Memory B cell (primary cell): ENCODE measurements at regions not wholly inside any gene's neighbourhood (a gene's known extent, or its start where the extent isn't known, plus 50 kb on each side); places are given as distances from the start of the nearest gene placed in this dataset.

Source experiments
- ATAC-seq: fragments of 150-1000 bp; cut with Tn5 transposase; 2 replicates; pipeline ENCODE4 v1.10.0; 2021; ENCODE audit warnings: low read depth, mild to moderate bottlenecking, moderate library complexity
- DNase-seq, 2 donors: peaks; one replicate each; pipeline ENCODE4 v3.0.0; 2022; ENCODE audit warnings: low spot score in 2 of 2
- H3K27ac Mint-ChIP-seq: one replicate; pipeline ENCODE4 v1.8.0; 2022; ENCODE audit warnings: mild to moderate bottlenecking, moderate library complexity, mixed read lengths
- H3K27me3 Mint-ChIP-seq: one replicate; pipeline ENCODE4 v1.8.0; 2022; ENCODE audit warnings: mixed read lengths
- H3K36me3 Mint-ChIP-seq: one replicate; pipeline ENCODE4 v1.8.0; 2022; ENCODE audit warnings: mild to moderate bottlenecking, mixed read lengths
- H3K4me1 Mint-ChIP-seq: one replicate; pipeline ENCODE4 v1.8.0; 2022; ENCODE audit warnings: mixed read lengths
- H3K4me3 Mint-ChIP-seq: one replicate; pipeline ENCODE4 v1.8.0; 2022; ENCODE audit warnings: mild to moderate bottlenecking, moderate library complexity, mixed read lengths
- H3K9me3 Mint-ChIP-seq: one replicate; pipeline ENCODE4 v1.8.0; 2022; ENCODE audit warnings: mixed read lengths

- Mint-ChIP-seq H3K9me3 (peaks cover 7% of the 10 kb centered on the region), H3K27me3 (no peaks in the 10 kb centered on the region), H3K27ac (no peak overlapping the region), H3K36me3 (no peaks in the 10 kb centered on the region), H3K4me1 (no peaks in the 10 kb centered on the region), H3K4me3 (no peak overlapping the region)
- ATAC-seq (no peak), DNase-seq (no peak)
These were observed 1988.8 kb upstream of the PIK3C3 start for GRCh38 chr18:39966275-39966674.

GRCh38 chr18:39962546-39962945, 1992.5 kb upstream of the PIK3C3 start:
- Mint-ChIP-seq H3K4me1 (no peaks in the 10 kb centered on the region), H3K36me3 (no peaks in the 10 kb centered on the region), H3K27me3 (no peaks in the 10 kb centered on the region)

GRCh38 chr18:39960550-39960949, 1994.5 kb upstream of the PIK3C3 start:
- Mint-ChIP-seq H3K36me3 (no peaks in the 10 kb centered on the region), H3K4me3 (no peak overlapping the region), H3K9me3 (peaks cover 4% of the 10 kb centered on the region), H3K27ac (no peak overlapping the region), H3K4me1 (no peaks in the 10 kb centered on the region), H3K27me3 (no peaks in the 10 kb centered on the region)
- no peak for DNase-seq
- no peak for ATAC-seq

More at GRCh38 chr18:39962546-39962945, 1992.5 kb upstream of the PIK3C3 start:
- DNase-seq (no peak), ATAC-seq (no peak)
- Mint-ChIP-seq H3K4me3 (no peak overlapping the region), H3K9me3 (peaks cover 7% of the 10 kb centered on the region), H3K27ac (no peak overlapping the region)

DNA sequence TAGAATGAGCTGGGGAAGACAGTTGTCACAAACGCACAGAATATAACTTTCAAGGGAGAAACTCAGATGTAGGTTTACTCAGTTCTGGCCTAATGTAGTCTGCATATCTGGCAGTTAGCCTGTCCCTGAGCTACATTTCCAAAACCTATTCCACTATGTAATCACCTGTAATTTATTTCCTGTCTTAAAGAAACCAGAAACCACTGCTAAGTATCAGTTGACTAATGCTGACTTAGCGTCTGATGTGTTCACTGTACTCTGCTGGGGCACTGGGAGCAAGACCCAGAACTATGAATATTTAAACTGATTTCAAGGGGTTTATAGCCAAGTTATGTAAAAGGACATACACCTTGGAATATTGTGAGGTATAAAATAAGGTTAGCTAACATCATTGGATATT, 1995.2 kb upstream of the PIK3C3 start:
- DNase-seq (no peak), ATAC-seq (no peak)

GRCh38 chr18:39958876-39959275, 1996.2 kb upstream of the PIK3C3 start:
- Mint-ChIP-seq H3K4me3 (no peak overlapping the region), H3K27ac (no peak overlapping the region), H3K27me3 (no peaks in the 10 kb centered on the region), H3K9me3 (no peaks in the 10 kb centered on the region), H3K4me1 (no peaks in the 10 kb centered on the region), H3K36me3 (no peaks in the 10 kb centered on the region)
- DNase-seq = no peak
- no peak for ATAC-seq

More for the DNA sequence above, 1995.2 kb upstream of the PIK3C3 start:
- H3K27me3 Mint-ChIP-seq = no peaks in the 10 kb centered on the region
- no peak overlapping the region for H3K27ac Mint-ChIP-seq
- H3K9me3 Mint-ChIP-seq = peaks cover 1% of the 10 kb centered on the region
- no peaks in the 10 kb centered on the region for H3K4me1 Mint-ChIP-seq
- H3K4me3 Mint-ChIP-seq = no peak overlapping the region
- no peaks in the 10 kb centered on the region for H3K36me3 Mint-ChIP-seq

- H3K27me3 Mint-ChIP-seq = no peaks in the 10 kb centered on the region
- H3K4me1 Mint-ChIP-seq = no peaks in the 10 kb centered on the region
- peaks cover 3% of the 10 kb centered on the region for H3K9me3 Mint-ChIP-seq
- no peak for ATAC-seq
- H3K27ac Mint-ChIP-seq = no peak overlapping the region
- H3K4me3 Mint-ChIP-seq = no peak overlapping the region
- DNase-seq = no peak
- no peaks in the 10 kb centered on the region for H3K36me3 Mint-ChIP-seq
These were observed 2002.2 kb upstream of the PIK3C3 start for GRCh38 chr18:39952816-39953215.

DNA sequence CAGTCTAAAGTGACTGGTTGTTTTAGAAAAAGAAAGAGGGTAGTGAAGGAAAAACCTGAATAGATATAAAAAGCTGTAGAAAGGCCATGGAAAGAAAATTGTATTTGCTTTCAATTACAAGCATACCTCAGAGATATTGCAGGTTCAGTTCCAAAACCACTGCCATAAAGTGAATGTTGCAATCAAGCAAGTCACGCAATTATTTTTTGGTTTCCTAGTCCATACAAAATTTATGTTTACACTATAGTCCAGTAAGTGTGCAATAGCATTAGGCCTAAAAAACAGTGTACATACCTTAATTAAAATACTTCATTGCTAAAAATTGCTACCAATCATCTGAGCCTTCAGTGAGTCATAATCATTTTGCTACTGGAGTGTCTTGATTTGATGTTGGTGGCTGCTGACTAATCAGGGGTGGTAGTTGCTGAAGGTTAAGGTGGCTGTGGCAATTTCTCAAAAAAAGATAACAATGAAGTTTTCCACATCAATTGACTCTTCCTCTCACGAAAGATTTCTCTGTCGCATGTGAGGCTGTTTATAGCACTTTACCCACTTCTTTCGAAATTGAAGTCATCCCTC, 2003.8 kb upstream of the PIK3C3 start:
- Mint-ChIP-seq H3K27ac (no peak overlapping the region), H3K27me3 (no peaks in the 10 kb centered on the region), H3K9me3 (peaks cover 3% of the 10 kb centered on the region), H3K4me1 (no peaks in the 10 kb centered on the region), H3K36me3 (no peaks in the 10 kb centered on the region), H3K4me3 (no peak overlapping the region)
- ATAC-seq (no peak), DNase-seq (no peak)

GRCh38 chr18:39946623-39947061, 2008.4 kb upstream of the PIK3C3 start:
- no peak overlapping the region for H3K4me3 Mint-ChIP-seq
- no peak for DNase-seq
- no peaks in the 10 kb centered on the region for H3K27me3 Mint-ChIP-seq
- H3K36me3 Mint-ChIP-seq = no peaks in the 10 kb centered on the region
- peaks cover 2% of the 10 kb centered on the region for H3K9me3 Mint-ChIP-seq
- H3K4me1 Mint-ChIP-seq = no peaks in the 10 kb centered on the region
- ATAC-seq = no peak
- no peak overlapping the region for H3K27ac Mint-ChIP-seq

DNA sequence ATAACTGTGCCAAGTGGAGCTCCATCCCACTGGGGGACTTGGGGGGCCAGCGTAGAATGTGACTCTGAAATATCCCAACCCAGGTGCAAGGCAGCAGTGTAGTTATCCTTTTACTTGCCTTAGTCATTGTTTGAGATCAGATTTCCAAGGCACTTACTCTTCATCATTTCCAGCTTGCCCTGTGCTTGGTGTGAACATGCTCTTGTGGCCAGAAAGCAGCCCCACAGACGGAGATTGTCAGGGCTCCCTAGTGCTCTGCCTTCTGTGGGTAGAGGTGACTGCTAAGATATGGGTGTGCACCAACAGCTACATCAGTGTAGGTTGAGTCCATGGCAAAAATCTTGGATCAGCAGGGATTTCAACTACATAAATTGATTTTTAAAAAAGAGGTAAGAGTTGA, 2010.0 kb upstream of the PIK3C3 start:
- Mint-ChIP-seq H3K27me3 (no peaks in the 10 kb centered on the region), H3K36me3 (no peaks in the 10 kb centered on the region), H3K4me3 (no peak overlapping the region), H3K9me3 (peaks cover 2% of the 10 kb centered on the region), H3K4me1 (no peaks in the 10 kb centered on the region), H3K27ac (no peak overlapping the region)
- DNase-seq (no peak), ATAC-seq (no peak)

DNA sequence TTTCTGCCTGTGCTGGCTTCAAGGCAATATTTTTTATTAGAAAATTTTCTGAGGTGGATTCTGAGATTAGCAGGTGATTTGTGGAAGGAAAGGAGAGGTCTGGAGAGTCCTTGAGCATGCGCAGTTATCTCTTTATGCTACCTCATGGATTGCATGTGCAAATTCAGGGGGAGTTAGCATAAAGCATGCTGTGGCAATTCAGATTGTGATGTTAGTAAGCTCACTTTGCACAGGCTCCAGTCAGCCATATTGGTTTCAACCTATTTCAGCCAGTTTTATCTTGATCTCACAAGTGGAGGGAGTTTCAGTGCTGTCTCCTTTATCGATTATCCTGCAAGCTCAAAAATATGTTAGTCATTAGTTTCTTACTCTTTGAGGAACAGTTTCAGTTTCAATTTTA, 2012.3 kb upstream of the PIK3C3 start:
- Mint-ChIP-seq H3K36me3 (no peaks in the 10 kb centered on the region), H3K27me3 (no peaks in the 10 kb centered on the region), H3K4me1 (no peaks in the 10 kb centered on the region), H3K27ac (no peak overlapping the region), H3K4me3 (no peak overlapping the region), H3K9me3 (peaks cover 8% of the 10 kb centered on the region)
- ATAC-seq = no peak
- DNase-seq = no peak

DNA sequence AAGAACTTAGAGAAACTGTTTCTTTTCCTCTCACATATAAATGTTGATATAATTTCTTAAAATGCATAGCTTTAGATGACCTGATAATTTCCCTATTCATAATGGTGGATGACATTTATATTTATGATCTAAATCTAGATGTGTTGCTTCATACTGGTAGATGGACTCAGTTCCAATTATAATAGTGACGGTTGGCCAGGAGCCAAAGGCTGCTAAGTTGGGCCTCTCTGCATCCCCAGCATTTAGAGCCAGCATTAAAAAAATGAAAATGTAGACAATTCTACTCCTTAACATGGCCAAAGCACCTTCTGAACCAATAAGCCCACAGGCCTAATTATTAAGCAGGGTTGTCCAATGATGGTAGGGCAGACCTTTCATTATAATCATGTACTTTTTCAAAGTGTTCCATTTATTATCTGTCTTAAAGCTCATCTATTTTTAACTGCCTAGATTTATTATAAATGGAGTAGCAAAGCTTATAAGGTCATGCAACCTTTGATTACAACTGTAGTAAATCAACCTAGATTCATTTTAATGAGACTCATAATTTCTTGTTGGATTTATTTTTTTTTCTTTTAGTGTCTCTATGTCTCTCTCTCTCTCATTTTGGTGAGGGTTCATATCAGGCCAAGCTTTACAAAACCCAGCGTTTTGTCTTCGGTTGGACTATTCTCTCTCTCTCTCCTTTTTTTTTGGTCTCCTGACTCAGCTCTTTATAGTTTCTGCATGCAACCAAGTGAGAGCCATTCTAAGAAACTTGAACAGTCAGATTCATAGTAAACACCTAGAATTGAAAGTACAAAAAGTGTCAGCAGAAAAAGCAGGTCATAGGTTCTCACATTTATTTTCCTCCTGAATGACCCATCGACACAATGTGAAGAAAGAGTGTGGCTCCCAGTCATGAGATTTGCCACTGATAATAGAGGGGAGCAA, 2016.1 kb upstream of the PIK3C3 start:
- no peaks in the 10 kb centered on the region for H3K36me3 Mint-ChIP-seq

GRCh38 chr18:39935598-39935997, 2019.4 kb upstream of the PIK3C3 start:
- H3K4me3 Mint-ChIP-seq = no peak overlapping the region
- ATAC-seq (no peak), DNase-seq (no peak)
- no peak overlapping the region for H3K27ac Mint-ChIP-seq
- no peaks in the 10 kb centered on the region for H3K36me3 Mint-ChIP-seq
- no peaks in the 10 kb centered on the region for H3K27me3 Mint-ChIP-seq
- no peaks in the 10 kb centered on the region for H3K4me1 Mint-ChIP-seq
- peaks cover 18% of the 10 kb centered on the region for H3K9me3 Mint-ChIP-seq

More for the DNA sequence above, 2016.1 kb upstream of the PIK3C3 start:
- H3K27ac Mint-ChIP-seq = no peak overlapping the region
- no peak overlapping the region for H3K4me3 Mint-ChIP-seq
- H3K4me1 Mint-ChIP-seq = no peaks in the 10 kb centered on the region
- peaks cover 17% of the 10 kb centered on the region for H3K9me3 Mint-ChIP-seq
- H3K27me3 Mint-ChIP-seq = no peaks in the 10 kb centered on the region
- DNase-seq (no peak), ATAC-seq (no peak)

DNA sequence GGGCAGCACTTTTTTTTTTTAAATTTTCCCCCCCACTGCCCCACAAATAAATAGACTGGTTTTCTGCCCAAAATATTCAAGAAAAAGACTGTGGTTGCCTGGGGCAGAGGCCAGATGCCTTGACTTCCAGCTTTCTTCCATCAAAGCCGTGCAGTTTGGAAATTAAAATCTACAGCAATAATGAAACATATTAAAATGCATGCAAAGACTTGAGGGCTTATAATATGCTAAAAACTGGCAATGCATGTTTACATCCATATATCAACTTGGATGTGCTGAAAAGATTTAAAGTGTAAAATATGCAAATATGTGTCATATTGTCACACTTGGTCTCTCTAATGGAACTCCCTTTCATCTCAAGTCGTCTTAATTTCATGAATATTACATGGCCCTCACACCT, 2036.2 kb upstream of the PIK3C3 start:
- Mint-ChIP-seq H3K4me1 (no peaks in the 10 kb centered on the region), H3K27ac (no peak overlapping the region), H3K36me3 (no peaks in the 10 kb centered on the region), H3K27me3 (no peaks in the 10 kb centered on the region), H3K4me3 (no peak overlapping the region), H3K9me3 (peaks cover 7% of the 10 kb centered on the region)
- DNase-seq (no peak), ATAC-seq (no peak)

- H3K36me3 Mint-ChIP-seq = no peaks in the 10 kb centered on the region
- no peak overlapping the region for H3K27ac Mint-ChIP-seq
- H3K9me3 Mint-ChIP-seq = peaks cover 5% of the 10 kb centered on the region
- H3K27me3 Mint-ChIP-seq = no peaks in the 10 kb centered on the region
- H3K4me1 Mint-ChIP-seq = no peaks in the 10 kb centered on the region
- H3K4me3 Mint-ChIP-seq = no peak overlapping the region
- DNase-seq (no peak), ATAC-seq (no peak)
These were observed 2041.2 kb upstream of the PIK3C3 start for GRCh38 chr18:39913672-39914366.
